ENCODE measurements at regions not wholly inside any gene's neighbourhood (a gene's known extent, or its start where the extent isn't known, plus 50 kb on each side); places are given as distances from the start of the nearest gene placed in this dataset.
"Not testable (repeated sequence)": the region's sequence is repeated elsewhere in the genome, so short reads cannot be mapped to it uniquely, and the experiment has no call there.

- DNase-seq (ENCODE audit: low read depth in 2 of 2): no peak
Observed at GRCh38 chr15:96046620-96047240, 283.8 kb upstream of the NR2F2 start.

GRCh38 chr15:96047255-96047931 is 283.1 kb upstream of the NR2F2 start:
- DNase-seq (ENCODE audit: low read depth in 2 of 2): no peak

GRCh38 chr15:96049323-96049722 is 281.2 kb upstream of the NR2F2 start:
- DNase-seq (ENCODE audit: low read depth in 2 of 2): no peak

- DNase-seq (ENCODE audit: low read depth in 2 of 2): no peak
Observed at GRCh38 chr15:96049766-96050165, 280.7 kb upstream of the NR2F2 start.

GRCh38 chr15:96051598-96051997 is 278.9 kb upstream of the NR2F2 start:
- no peak for DNase-seq (ENCODE audit: low read depth in 2 of 2)

GRCh38 chr15:96052154-96052553 is 278.3 kb upstream of the NR2F2 start:
- DNase-seq (ENCODE audit: low read depth in 2 of 2): no peak

- DNase-seq (ENCODE audit: low read depth in 2 of 2): no peak
Observed at GRCh38 chr15:96052572-96053030, 277.9 kb upstream of the NR2F2 start.

GRCh38 chr15:96053031-96053780 is 277.3 kb upstream of the NR2F2 start:
- no peak for DNase-seq (ENCODE audit: low read depth in 2 of 2)

GRCh38 chr15:96053781-96054428 is 276.6 kb upstream of the NR2F2 start:
- no peak for DNase-seq (ENCODE audit: low read depth in 2 of 2)

GRCh38 chr15:96054621-96055020 is 275.9 kb upstream of the NR2F2 start:
- DNase-seq (ENCODE audit: low read depth in 2 of 2): no peak

GRCh38 chr15:96058103-96058851 is 272.2 kb upstream of the NR2F2 start:
- no peak for DNase-seq (ENCODE audit: low read depth in 2 of 2)

- DNase-seq (ENCODE audit: low read depth in 2 of 2): not testable (repeated sequence)
Observed at GRCh38 chr15:96058852-96059103, 271.7 kb upstream of the NR2F2 start.

- DNase-seq (ENCODE audit: low read depth in 2 of 2): not testable (repeated sequence)
Observed at GRCh38 chr15:96060591-96060990, 269.9 kb upstream of the NR2F2 start.

GRCh38 chr15:96064351-96064756 is 266.1 kb upstream of the NR2F2 start:
- DNase-seq (ENCODE audit: low read depth in 2 of 2): no peak

- no peak for DNase-seq (ENCODE audit: low read depth in 2 of 2)
Observed at GRCh38 chr15:96066126-96066525, 264.4 kb upstream of the NR2F2 start.

GRCh38 chr15:96066852-96067495 is 263.5 kb upstream of the NR2F2 start:
- DNase-seq (ENCODE audit: low read depth in 2 of 2): no peak

GRCh38 chr15:96067677-96068076 is 262.8 kb upstream of the NR2F2 start:
- no peak for DNase-seq (ENCODE audit: low read depth in 2 of 2)

GRCh38 chr15:96068897-96069296 is 261.6 kb upstream of the NR2F2 start:
- no peak for DNase-seq (ENCODE audit: low read depth in 2 of 2)

GRCh38 chr15:96070636-96071035 is 259.9 kb upstream of the NR2F2 start:
- no peak for DNase-seq (ENCODE audit: low read depth in 2 of 2)

- DNase-seq (ENCODE audit: low read depth in 2 of 2): no peak
Observed at GRCh38 chr15:96072821-96073220, 257.7 kb upstream of the NR2F2 start.

- no peak for DNase-seq (ENCODE audit: low read depth in 2 of 2)
Observed at GRCh38 chr15:96073908-96074307, 256.6 kb upstream of the NR2F2 start.

All from stimulated activated CD4-positive, alpha-beta T cell treated with anti-CD3 and anti-CD28 coated beads, Interleukin-15, amount 100 ng/mL, for 48 hours (primary cell).